ENCODE measurements at regions not wholly inside any gene's neighbourhood (a gene's known extent, or its start where the extent isn't known, plus 50 kb on each side); places are given as distances from the start of the nearest gene placed in this dataset.

DNA sequence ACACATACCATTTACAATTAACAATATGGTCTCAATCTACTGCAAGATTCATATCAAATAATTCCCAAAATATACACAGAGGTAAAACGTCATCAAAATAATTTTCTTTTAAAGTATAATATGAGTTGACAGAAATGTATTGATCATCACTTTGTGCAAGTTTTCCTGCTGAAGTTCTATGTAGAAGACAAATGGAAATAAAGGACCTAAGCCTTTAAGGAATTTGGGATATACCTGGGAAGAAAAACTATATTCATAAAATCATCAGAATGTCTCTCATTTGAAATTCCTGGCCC lies 61.1 kb upstream of the DAAM1 start:
- TF ChIP-seq, protein P1, sequence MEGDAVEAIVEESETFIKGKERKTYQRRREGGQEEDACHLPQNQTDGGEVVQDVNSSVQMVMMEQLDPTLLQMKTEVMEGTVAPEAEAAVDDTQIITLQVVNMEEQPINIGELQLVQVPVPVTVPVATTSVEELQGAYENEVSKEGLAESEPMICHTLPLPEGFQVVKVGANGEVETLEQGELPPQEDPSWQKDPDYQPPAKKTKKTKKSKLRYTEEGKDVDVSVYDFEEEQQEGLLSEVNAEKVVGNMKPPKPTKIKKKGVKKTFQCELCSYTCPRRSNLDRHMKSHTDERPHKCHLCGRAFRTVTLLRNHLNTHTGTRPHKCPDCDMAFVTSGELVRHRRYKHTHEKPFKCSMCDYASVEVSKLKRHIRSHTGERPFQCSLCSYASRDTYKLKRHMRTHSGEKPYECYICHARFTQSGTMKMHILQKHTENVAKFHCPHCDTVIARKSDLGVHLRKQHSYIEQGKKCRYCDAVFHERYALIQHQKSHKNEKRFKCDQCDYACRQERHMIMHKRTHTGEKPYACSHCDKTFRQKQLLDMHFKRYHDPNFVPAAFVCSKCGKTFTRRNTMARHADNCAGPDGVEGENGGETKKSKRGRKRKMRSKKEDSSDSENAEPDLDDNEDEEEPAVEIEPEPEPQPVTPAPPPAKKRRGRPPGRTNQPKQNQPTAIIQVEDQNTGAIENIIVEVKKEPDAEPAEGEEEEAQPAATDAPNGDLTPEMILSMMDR (conservative IDR thresholded peaks at IDR 0.05), result no peak
- peaks cover 6% of the 10 kb centered on the region for H3K27me3 Mint-ChIP-seq (ENCODE audit: low read depth)
- no peak overlapping the region for H3K27ac Mint-ChIP-seq (ENCODE audit: unreplicated experiment)
- H3K4me1 Mint-ChIP-seq, result no peaks in the 10 kb centered on the region
- no peak overlapping the region for H3K4me3 Mint-ChIP-seq
- no peak for DNase-seq (ENCODE audit: low read depth, low spot score)
- no peaks in the 10 kb centered on the region for H3K36me3 Mint-ChIP-seq (ENCODE audit: low read depth)
- H3K9me3 Mint-ChIP-seq, result no peaks in the 10 kb centered on the region

DNA sequence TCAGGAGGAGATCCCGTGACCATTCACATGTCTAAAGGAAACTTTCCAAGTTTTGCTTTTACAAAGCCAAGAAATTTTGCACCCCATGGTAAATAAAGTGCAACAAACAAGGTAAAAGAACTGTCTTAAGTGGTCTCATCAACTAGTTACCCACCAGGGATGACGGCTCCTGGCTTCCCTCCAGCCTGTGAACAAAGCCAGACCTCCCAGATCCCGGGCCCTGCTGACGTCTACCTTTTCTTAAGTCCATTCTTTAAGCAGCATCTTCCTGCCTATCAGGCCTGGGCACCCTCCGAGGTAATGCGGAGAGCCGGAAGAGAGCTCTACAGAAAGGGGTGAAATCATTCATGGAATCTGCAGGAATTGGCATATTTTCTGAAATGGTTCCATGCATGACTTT lies 58.0 kb upstream of the DAAM1 start:
- TF ChIP-seq, protein P1 (conservative IDR thresholded peaks at IDR 0.05), result no peak
- Mint-ChIP-seq H3K27ac (ENCODE audit: unreplicated experiment) (peak overlapping the region; percentile 23), H3K9me3 (no peaks in the 10 kb centered on the region), H3K4me3 (no peak overlapping the region), H3K36me3 (ENCODE audit: low read depth) (no peaks in the 10 kb centered on the region), H3K27me3 (ENCODE audit: low read depth) (no peaks in the 10 kb centered on the region), H3K4me1 (no peaks in the 10 kb centered on the region)
- no peak for DNase-seq (ENCODE audit: low read depth, low spot score)

DNA sequence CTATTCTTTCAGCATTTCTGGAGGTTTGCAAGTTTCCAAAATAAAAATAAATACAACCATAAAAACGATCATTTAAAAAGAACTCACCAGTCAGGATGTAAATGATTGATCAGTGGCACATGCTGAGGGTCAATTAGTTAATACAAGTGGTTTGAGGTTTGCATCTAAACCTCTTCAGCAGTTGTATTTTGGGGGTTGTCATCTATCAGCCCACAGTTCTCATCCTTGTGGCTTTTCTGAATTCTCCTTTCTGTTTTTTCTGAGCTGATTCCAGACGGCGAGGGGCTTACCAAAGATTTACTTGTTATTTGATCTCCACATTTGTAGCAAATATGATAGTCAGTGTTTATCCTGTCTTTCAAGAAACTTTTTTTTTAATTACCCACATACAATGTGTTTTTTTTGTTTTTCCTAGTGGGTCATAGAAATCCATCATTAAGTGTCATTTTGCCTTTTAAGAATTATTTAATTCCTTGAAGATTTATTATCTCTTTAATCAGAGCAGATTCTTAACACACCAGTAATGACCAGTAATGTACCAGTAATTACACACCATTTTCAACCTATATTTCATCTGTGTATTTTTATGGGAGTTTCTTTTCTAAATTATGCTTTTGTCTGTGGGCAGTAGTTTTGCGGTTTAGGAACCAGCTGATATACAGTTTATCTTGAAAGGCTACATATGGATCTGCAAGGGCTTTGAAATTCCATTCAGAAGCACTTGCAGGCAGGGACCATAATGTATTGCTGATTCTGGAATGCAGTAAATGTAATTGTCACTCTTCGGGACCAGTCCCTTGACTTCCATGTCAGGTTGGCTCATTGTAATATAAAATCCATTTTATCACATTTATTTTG lies 56.3 kb upstream of the DAAM1 start:
- no peaks in the 10 kb centered on the region for H3K9me3 Mint-ChIP-seq
- H3K4me1 Mint-ChIP-seq, result no peaks in the 10 kb centered on the region
- H3K4me3 Mint-ChIP-seq, result no peak overlapping the region
- no peaks in the 10 kb centered on the region for H3K27me3 Mint-ChIP-seq (ENCODE audit: low read depth)
- DNase-seq (ENCODE audit: low read depth, low spot score), result no peak
- TF ChIP-seq, protein P1 (conservative IDR thresholded peaks at IDR 0.05), result no peak
- no peak overlapping the region for H3K27ac Mint-ChIP-seq (ENCODE audit: unreplicated experiment)
- no peaks in the 10 kb centered on the region for H3K36me3 Mint-ChIP-seq (ENCODE audit: low read depth)

DNA sequence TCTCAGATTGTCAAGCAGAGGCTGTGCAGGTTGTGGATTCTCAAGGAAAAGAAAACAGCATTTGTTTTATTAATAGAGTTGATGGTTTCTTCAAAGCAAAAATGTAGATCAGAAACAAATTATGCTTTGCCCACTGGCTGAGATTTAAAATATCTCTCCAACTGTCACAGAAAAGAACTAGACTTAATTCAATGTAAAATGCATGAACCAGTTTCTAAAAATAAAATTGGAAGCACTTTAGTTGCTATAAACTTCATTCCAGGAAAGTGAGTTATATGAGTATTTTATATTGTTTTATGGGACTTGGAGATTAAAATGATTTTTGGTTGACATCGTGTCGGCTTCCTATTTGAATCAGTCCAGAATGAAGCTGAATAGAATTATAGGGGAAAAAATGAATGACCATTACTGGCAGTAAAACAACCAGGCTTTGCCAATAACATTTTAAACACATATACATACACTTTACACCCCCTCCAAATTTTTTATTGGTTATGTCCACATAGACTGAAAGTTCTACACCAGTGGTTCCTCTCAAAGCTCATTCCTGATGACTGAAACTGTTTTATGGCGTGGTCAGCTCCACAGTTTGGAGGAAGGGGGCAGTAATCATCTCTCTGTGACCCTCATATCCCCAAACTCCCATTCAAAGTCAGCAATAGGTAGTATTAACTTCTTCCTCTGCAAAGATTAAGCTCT lies 55.5 kb upstream of the DAAM1 start:
- TF ChIP-seq, protein P1 (conservative IDR thresholded peaks at IDR 0.05), result no peak
- no peaks in the 10 kb centered on the region for H3K27me3 Mint-ChIP-seq (ENCODE audit: low read depth)
- no peaks in the 10 kb centered on the region for H3K9me3 Mint-ChIP-seq
- no peaks in the 10 kb centered on the region for H3K36me3 Mint-ChIP-seq (ENCODE audit: low read depth)
- no peak overlapping the region for H3K27ac Mint-ChIP-seq (ENCODE audit: unreplicated experiment)
- no peak for DNase-seq (ENCODE audit: low read depth, low spot score)
- H3K4me3 Mint-ChIP-seq, result no peak overlapping the region
- no peaks in the 10 kb centered on the region for H3K4me1 Mint-ChIP-seq

DNA sequence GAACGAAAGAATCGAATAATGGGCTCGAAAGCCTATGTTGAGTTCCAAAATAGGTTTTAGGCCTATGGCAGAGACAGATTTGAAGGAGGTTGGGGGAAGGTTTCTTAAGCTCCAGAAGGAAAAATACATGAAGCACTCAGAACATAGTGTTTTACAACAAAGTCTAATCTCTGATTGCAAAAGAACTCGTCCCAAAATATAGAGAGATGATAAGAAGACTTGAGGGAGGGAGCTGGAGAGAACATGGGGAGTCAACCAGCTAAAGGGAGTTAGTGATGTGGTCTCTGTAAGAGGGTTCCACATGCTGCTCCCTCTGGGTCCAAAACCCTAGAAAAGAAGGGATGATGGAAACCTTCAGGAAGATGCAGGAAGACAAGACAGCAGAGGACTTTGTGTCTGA lies 54.8 kb upstream of the DAAM1 start:
- Mint-ChIP-seq H3K4me3 (no peak overlapping the region), H3K27ac (ENCODE audit: unreplicated experiment) (no peak overlapping the region), H3K27me3 (ENCODE audit: low read depth) (no peaks in the 10 kb centered on the region), H3K9me3 (no peaks in the 10 kb centered on the region), H3K4me1 (no peaks in the 10 kb centered on the region), H3K36me3 (ENCODE audit: low read depth) (no peaks in the 10 kb centered on the region)
- TF ChIP-seq, protein P1 (conservative IDR thresholded peaks at IDR 0.05), result no peak
- DNase-seq (ENCODE audit: low read depth, low spot score), result no peak

All from neural crest cell (in vitro differentiated cells).